HPDE6-E6E7 (cell line): ENCODE measurements at regions not wholly inside any gene's neighbourhood (a gene's known extent, or its start where the extent isn't known, plus 50 kb on each side); places are given as distances from the start of the nearest gene placed in this dataset.

ENCODE experiments used
- DNase-seq: peaks from one replicate; pipeline ENCODE4 v3.0.0; 2011; ENCODE audit warnings: missing footprints; ENCODE audit errors: extremely low spot score

DNA sequence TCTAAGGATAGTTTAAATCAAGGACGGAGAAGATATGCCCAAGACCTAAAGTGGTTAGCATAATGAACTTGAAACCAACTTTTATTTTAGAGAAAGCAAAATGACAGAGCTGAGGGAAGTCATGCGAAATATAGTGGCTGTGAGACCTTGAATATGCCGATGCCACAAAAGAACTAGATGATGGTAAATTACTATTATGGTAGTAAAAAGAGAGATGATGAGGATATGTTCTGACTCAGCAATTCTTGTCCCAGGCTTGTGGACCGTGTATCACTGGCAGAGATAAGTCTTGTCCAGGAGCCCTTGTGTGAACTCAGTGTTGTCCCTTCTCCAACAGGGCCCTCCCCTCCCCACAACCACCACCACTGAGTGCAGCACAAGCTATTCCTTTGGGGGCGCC is 1605.6 kb upstream of the TENM3 start:
- no peak for DNase-seq

- no peak for DNase-seq
Measured at GRCh38 chr4:180640193-180640592, 1603.0 kb upstream of the TENM3 start.

DNA sequence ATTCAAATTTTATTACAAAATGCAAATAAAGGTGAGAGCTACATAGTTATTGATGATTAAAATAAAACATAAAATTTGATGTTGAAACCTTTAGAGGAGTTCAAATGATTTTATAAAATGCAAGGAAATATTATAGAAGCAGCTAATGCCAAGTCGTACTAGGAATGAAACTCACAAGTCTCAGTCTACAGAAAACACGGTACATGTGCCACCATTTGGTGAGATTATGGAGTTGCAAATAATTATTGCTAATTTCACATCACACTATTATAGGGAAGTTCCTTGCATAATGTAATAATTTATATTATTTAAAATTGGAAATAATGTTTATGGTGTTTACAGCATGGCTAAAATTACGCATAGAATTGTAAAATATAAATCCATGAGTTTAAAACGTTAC is 1601.7 kb upstream of the TENM3 start:
- no peak for DNase-seq

- no peak for DNase-seq
Measured at GRCh38 chr4:180642732-180643131, 1600.5 kb upstream of the TENM3 start.

DNA sequence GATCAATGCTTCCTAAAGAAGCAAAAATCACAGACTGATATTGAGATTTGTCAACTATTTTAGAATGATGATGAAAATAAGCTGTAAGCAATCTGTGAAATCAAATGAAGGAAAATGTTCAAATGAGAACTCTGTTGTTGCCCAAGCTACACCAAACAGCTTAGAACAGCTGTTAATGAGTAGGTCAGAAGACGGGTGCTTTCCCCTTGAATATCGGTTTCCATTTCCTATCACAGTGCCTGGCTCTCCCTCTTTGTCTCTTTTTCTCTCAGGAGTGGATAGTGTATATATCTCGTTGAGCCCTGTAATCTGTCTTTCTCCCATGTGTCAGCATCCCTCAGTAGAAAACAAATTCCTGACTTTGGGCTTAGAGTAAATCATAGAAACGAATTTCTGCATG is 1592.9 kb upstream of the TENM3 start:
- no peak for DNase-seq

- no peak for DNase-seq
Measured at GRCh38 chr4:180652533-180652932, 1590.7 kb upstream of the TENM3 start.

GRCh38 chr4:180655886-180656285 is 1587.3 kb upstream of the TENM3 start:
- no peak for DNase-seq

DNA sequence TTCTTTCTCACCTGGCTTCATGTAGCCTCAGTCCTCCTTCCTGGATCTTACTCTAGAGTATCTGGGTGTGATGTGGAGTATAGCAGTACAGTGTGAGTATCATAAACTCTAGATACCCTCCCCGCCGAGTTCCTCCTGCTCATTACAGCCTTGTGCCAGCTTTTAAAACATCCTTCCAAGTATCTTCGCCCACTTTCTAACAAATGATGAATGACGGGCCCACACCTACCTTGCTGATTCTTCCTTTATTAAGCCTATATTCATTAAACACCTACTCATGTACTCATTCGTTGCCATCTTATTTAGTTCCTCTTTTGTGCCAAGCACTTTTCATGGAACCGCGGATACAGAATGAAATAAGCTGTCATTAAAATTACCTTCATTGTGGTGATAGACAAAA is 1585.3 kb upstream of the TENM3 start:
- no peak for DNase-seq

DNA sequence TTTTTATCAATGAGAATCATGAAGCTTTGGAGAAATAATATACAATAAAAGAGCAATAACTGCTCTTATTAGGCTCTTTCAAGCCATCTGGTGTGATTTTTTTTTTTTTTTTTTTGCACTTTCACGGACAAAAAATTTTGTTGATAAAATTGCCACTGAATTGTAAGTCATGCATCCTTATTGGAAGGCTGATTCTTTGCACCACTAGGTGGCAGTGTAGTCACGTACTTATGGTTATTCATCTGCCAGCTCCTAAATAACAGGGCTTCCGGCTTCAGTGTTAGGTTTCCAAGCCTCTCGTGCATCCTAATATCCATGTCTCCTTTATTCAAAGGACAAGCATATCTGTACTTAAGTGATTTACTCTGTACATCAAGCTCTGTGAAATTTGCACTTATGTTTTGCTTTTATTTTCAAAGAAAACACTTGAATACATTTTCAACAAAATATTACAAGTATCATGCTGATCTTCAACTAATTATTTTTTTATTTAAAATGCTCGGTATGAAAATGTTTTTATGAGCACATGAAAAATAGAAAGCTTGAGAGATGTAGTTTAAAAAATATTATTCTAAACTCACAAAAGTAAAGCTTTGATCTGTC is 1578.3 kb upstream of the TENM3 start:
- peak; percentile 47 for DNase-seq

GRCh38 chr4:180665481-180665880 is 1577.7 kb upstream of the TENM3 start:
- no peak for DNase-seq

GRCh38 chr4:180665994-180666824 is 1577.0 kb upstream of the TENM3 start:
- DNase-seq = peak; percentile 53

DNA sequence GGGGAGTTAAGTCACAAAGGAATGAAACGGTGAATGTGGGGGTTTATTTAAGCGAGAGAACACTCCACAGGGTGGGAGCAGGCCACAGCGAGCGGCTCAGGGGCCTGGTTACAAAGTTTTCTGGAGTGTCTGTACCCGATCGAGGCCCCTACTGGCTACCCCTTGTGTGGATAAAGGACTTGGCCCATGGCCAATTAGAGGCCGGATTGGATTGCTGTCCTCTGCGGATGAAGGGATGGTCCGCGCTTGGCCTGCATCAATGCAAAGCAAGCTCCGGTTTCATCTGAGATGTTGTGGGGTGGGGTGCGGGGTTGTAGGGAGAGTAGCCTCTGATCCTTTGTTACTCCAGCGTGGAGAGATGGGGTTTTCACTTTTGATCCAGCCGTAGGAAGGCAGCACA is 1574.5 kb upstream of the TENM3 start:
- no peak for DNase-seq

- peak; percentile 4 for DNase-seq
Measured at GRCh38 chr4:180669680-180670079, 1573.5 kb upstream of the TENM3 start.

DNA sequence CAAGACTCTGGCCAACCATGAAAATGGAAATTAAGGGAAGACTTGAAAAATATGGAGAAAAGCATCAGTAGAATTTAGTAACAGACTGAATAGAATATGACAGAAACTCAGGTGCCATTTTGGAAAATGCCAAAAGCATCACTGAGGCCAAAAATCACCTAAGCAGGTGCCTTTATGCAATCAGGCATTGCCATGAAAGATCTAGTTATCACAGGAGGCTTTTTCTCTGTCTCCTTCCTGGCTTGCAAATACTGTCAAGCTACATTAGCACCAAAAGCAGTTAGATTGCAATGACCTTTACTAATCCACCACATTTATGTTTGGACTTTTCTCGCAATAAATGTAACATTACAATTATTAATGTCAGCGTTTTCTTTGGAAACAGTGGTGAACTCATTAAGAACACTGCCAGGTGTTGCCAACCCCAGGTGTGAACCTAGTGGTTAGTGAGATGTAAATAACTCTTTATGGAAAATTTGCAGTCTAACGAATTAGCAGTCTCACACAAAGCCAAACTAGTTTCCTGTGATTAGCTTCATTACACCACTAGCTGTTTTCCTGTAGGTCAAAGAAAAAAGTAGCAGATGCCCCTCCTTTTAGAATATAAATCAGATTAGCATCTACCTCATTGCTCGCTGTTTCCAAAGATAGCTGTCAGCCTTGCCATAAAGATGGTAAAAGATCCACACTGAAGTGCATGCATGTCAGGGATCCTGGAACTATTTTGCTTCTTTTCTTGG is 1568.4 kb upstream of the TENM3 start:
- no peak for DNase-seq

- DNase-seq = no peak
Measured at GRCh38 chr4:180675359-180675650, 1567.9 kb upstream of the TENM3 start.

DNA sequence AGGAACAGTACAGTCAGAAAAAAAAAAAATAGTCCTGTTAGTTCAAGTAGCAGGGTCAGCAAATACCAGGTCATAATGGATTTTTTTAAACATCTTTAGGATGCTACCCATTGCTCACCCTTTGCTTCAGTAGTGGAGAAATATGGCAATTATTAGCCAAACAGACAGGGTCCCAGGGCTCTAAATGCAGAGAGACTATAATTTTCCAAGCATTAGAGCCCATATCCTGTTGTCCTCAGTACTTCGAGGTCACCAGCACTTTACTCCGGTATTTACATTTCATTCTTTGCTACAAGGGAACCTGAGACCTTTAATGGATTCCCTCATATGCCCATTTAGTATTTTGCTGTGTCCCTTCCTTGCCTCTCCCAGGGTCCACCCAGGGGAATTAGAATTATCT is 1562.9 kb upstream of the TENM3 start:
- no peak for DNase-seq

DNA sequence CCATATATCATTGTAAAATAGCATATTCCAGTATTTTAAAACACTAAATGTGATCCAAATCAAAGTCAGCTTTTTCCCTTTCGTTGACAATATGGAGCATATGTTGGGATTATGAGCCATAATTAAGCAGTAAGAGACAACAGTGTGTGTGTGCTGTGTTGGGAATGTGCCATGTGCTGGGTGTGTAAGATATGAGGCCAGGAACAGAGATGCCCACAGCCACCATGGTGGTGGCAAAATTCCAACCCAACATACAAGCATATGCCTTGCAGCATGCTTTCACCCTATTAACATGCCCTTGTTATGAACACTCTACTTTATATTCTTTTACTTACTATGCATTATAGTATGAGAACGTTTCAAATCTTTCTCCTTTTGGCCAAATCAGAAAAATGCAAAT is 1560.4 kb upstream of the TENM3 start:
- DNase-seq = no peak

GRCh38 chr4:180683186-180683585 is 1560.0 kb upstream of the TENM3 start:
- DNase-seq = no peak

DNA sequence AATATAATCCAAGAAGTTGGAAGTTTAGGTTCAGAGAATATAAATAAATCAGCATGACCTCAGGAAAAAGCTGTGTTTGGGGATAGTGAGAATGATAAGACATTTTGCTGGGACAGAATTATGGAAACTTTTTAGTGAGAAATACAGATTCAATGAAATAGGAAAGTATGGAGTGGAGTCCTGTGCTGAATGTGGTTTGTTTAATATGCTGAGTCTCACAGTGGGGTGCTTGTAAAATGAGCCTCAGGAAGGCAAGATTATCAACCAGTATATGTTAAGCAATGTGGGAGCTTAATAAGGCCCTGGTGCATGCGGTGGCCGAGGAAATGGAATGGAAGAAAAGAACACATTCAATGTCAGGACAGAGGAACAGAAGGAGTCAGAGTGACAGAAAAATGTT is 1554.7 kb upstream of the TENM3 start:
- no peak for DNase-seq

GRCh38 chr4:180694875-180695274 is 1548.3 kb upstream of the TENM3 start:
- DNase-seq = no peak

DNA sequence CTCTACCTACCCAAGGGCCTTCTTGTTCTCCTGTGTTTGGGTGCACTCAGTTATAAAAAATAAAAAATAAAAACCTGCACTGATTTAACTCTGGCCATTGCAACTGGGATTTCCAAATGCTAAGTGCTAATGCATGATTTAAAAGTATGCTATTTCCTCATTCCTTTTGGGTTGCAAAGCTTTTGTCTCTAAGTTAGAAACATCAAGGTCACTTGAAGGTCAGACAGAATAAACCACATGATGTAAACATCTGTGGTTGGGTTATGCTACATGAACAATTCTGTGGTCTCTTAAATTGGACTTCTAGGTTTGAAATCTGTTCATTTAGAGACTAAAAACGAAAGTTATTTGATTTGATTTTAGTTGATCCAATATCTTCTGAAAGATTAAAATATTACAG is 1547.4 kb upstream of the TENM3 start:
- peak; percentile 3 for DNase-seq

DNA sequence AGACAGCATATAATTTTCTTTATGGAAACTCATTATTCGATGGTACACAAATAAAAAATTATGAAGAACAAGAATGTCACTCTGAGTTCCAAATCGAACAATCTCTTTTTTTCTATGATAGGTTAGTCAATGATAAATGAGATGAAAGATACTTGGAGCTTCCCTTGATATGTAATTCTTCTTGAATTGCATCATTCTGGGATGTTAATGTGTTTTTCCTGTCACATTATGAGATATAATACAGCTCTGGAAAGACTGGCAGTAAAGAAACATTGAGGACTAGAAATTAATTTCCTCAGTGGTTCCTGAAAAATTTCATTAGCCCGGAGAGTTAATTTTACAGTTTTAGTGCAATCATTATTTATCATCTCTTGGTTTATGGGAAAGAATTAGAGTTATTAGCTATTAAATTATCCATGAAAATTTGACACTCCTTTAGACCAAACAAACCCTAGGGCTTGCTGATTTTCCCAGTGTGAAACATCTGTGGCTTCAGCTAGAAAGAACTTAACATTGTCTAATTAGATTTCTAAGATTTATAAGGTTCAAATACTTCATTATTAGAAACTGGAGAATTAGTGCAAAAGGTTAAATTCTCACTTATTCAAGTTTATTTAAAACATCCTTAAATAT is 1546.6 kb upstream of the TENM3 start:
- DNase-seq = no peak
